PC-9 (cell line): ENCODE measurements at regions not wholly inside any gene's neighbourhood (a gene's known extent, or its start where the extent isn't known, plus 50 kb on each side); places are given as distances from the start of the nearest gene placed in this dataset.

Experiments
- BruUV-seq: library from RNA; stranded (reverse); fragments of 400-500 nt; replicated peaks from 2 replicates; lab custom pipeline; 2021; lab: Mats Ljungman, UMichigan
- CTCF ChIA-PET: fragments of 300-600 bp; sonication (Branson Sonifier 250); formaldehyde crosslinking; loops from one replicate; lab custom pipeline; 2022; ENCODE audit warnings: antibody characterized with exemption; lab: Charles Lee
- POLR2A ChIA-PET: fragments of 300-600 bp; sonication (Branson Sonifier 250); formaldehyde crosslinking; loops from one replicate; lab custom pipeline; 2022; ENCODE audit warnings: antibody characterized with exemption; ENCODE audit not compliant: unreplicated experiment; lab: Charles Lee
- DNase-seq, 2 experiments: peaks; one replicate each; pipeline versions ENCODE4 v3.0.0 to v3.0.0-alpha.2; 2015 to 2022; ENCODE audit warnings: mixed read lengths in 1 of 2
- H2AFZ ChIP-seq: fragments of 200-600 bp; sonication (generic); 2 replicates; pipeline ENCODE4 v1.8.1; 2017; ENCODE audit warnings: antibody characterized with exemption
- H3F3A ChIP-seq: fragments of 200-600 bp; sonication (generic); 2 replicates; pipeline ENCODE4 v1.8.1; 2017; ENCODE audit warnings: antibody characterized with exemption, mild to moderate bottlenecking, low read depth; ENCODE audit not compliant: insufficient read depth
- H3K27ac ChIP-seq: fragments of 200-600 bp; sonication (generic); 2 replicates; pipeline ENCODE4 v1.6.1; 2016; ENCODE audit warnings: mixed run types
- H3K27me3 ChIP-seq: fragments of 200-600 bp; sonication (generic); 2 replicates; pipeline ENCODE4 v1.6.1; 2016; ENCODE audit warnings: low read depth, mixed run types; ENCODE audit not compliant: insufficient read depth
- H3K36me3 ChIP-seq: fragments of 200-600 bp; sonication (generic); 2 replicates; pipeline ENCODE4 v1.6.1; 2016; ENCODE audit warnings: low read depth, mixed run types
- H3K4me1 ChIP-seq: fragments of 200-600 bp; sonication (generic); replicated peaks from 2 replicates; pipeline ENCODE4 v1.6.1; 2016; ENCODE audit warnings: mixed run types; ENCODE audit not compliant: insufficient read depth
- H3K4me2 ChIP-seq: fragments of 200-600 bp; sonication (generic); 2 replicates; pipeline ENCODE4 v1.6.1; 2017; ENCODE audit warnings: mixed run types
- H3K4me3 ChIP-seq: fragments of 200-600 bp; sonication (generic); 2 replicates; pipeline ENCODE4 v1.6.1; 2016; ENCODE audit warnings: mixed run types
- H3K79me2 ChIP-seq: fragments of 200-600 bp; sonication (generic); 2 replicates; pipeline ENCODE4 v1.6.1; 2017; ENCODE audit warnings: low read depth, mixed run types
- H3K9me2 ChIP-seq: fragments of 200-600 bp; sonication (generic); 2 replicates; pipeline ENCODE4 v1.8.1; 2017; ENCODE audit warnings: mild to moderate bottlenecking; ENCODE audit not compliant: insufficient read depth
- H3K9me3 ChIP-seq: fragments of 200-600 bp; sonication (generic); 2 replicates; pipeline ENCODE4 v1.8.1; 2016; ENCODE audit warnings: low read depth; ENCODE audit not compliant: insufficient read depth
- H4K20me1 ChIP-seq: fragments of 200-600 bp; sonication (generic); 2 replicates; pipeline ENCODE4 v1.8.1; 2017; ENCODE audit not compliant: insufficient read depth
- EZH2 ChIP-seq: fragments of 200-600 bp; sonication (generic); IDR thresholded peaks from 2 replicates; pipeline ENCODE4 v1.8.0; 2017; ENCODE audit warnings: antibody characterized with exemption, low read depth
- intact Hi-C: fragments of 100-400 bp; cut with micrococcal nuclease; formaldehyde crosslinking; loops from one replicate; pipeline ENCODE4 v1.10.0; 2022; ENCODE audit not compliant: unreplicated experiment
- TF ChIP-seq, protein P1 (sequence below): fragments of 200-600 bp; sonication (generic); conservative IDR thresholded peaks from 2 replicates; pipeline ENCODE4 v1.6.1; 2017; ENCODE audit warnings: mixed run types, antibody characterized with exemption, mild to moderate bottlenecking, moderate library complexity

- no peak overlapping the region for H3K4me2 ChIP-seq
- H4K20me1 ChIP-seq = no peaks in the 10 kb centered on the region
- H3K27ac ChIP-seq = no peak overlapping the region
- ChIA-PET CTCF (no interaction called here), POLR2A (no interaction called here)
- no peaks in the 10 kb centered on the region for H3K27me3 ChIP-seq
- no peaks in the 10 kb centered on the region for H3K9me3 ChIP-seq
- no peaks in the 10 kb centered on the region for H3K79me2 ChIP-seq
- H3F3A ChIP-seq = no peaks in the 10 kb centered on the region
- DNase-seq = no peak
- TF ChIP-seq EZH2 = no peak
- TF ChIP-seq, protein P1, sequence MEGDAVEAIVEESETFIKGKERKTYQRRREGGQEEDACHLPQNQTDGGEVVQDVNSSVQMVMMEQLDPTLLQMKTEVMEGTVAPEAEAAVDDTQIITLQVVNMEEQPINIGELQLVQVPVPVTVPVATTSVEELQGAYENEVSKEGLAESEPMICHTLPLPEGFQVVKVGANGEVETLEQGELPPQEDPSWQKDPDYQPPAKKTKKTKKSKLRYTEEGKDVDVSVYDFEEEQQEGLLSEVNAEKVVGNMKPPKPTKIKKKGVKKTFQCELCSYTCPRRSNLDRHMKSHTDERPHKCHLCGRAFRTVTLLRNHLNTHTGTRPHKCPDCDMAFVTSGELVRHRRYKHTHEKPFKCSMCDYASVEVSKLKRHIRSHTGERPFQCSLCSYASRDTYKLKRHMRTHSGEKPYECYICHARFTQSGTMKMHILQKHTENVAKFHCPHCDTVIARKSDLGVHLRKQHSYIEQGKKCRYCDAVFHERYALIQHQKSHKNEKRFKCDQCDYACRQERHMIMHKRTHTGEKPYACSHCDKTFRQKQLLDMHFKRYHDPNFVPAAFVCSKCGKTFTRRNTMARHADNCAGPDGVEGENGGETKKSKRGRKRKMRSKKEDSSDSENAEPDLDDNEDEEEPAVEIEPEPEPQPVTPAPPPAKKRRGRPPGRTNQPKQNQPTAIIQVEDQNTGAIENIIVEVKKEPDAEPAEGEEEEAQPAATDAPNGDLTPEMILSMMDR = no peak
- no TSS peak for BruUV-seq
- intact Hi-C loops = no loop called here
- no peaks in the 10 kb centered on the region for H3K9me2 ChIP-seq
- H3K4me1 ChIP-seq = no peaks in the 10 kb centered on the region
- no peak overlapping the region for H3K4me3 ChIP-seq
- no peaks in the 10 kb centered on the region for H3K36me3 ChIP-seq
- no peak overlapping the region for H2AFZ ChIP-seq
Measured at GRCh38 chr7:36072620-36073019, 80.4 kb upstream of the EEPD1 start.

- TF ChIP-seq, protein P1 = no peak
- H3K36me3 ChIP-seq = no peaks in the 10 kb centered on the region
- H3K9me3 ChIP-seq = no peaks in the 10 kb centered on the region
- 0 out of 2 replicates have a peak overlapping the region, but pooled peaks have one; percentile 10 for H2AFZ ChIP-seq
- DNase-seq = no peak
- intact Hi-C loops = no loop called here
- ChIA-PET CTCF (no interaction called here), POLR2A (no interaction called here)
- no peaks in the 10 kb centered on the region for H3F3A ChIP-seq
- H4K20me1 ChIP-seq = no peaks in the 10 kb centered on the region
- H3K4me3 ChIP-seq = no peak overlapping the region
- no peaks in the 10 kb centered on the region for H3K9me2 ChIP-seq
- H3K79me2 ChIP-seq = no peaks in the 10 kb centered on the region
- H3K4me2 ChIP-seq = no peak overlapping the region
- no peaks in the 10 kb centered on the region; the same call in 1 of the 2 replicates for H3K4me1 ChIP-seq
- H3K27ac ChIP-seq = no peak overlapping the region
- no peaks in the 10 kb centered on the region for H3K27me3 ChIP-seq
- no TSS peak for BruUV-seq
Measured at GRCh38 chr7:36075561-36075960, 77.5 kb upstream of the EEPD1 start.

- Histone ChIP-seq H3K36me3 (no peaks in the 10 kb centered on the region), H3K9me2 (no peaks in the 10 kb centered on the region), H3K4me1 (no peaks in the 10 kb centered on the region; the same call in 1 of the 2 replicates), H3K4me2 (no peak overlapping the region), H3K4me3 (no peak overlapping the region), H2AFZ (no peak overlapping the region), H3K79me2 (no peaks in the 10 kb centered on the region), H3K9me3 (no peaks in the 10 kb centered on the region), H3K27ac (no peak overlapping the region), H4K20me1 (no peaks in the 10 kb centered on the region), H3K27me3 (no peaks in the 10 kb centered on the region), H3F3A (no peaks in the 10 kb centered on the region)
- BruUV-seq = no TSS peak
- POLR2A ChIA-PET = no interaction called here
- intact Hi-C loops = no loop called here
- TF ChIP-seq, protein P1 = no peak
- no peak for TF ChIP-seq EZH2
- DNase-seq = no peak
- CTCF ChIA-PET = no interaction called here
Measured at GRCh38 chr7:36076074-36076473, 77.0 kb upstream of the EEPD1 start.
